GM13976 (cell line): ENCODE measurements at regions not wholly inside any gene's neighbourhood (a gene's known extent, or its start where the extent isn't known, plus 50 kb on each side); places are given as distances from the start of the nearest gene placed in this dataset.

Source experiments
- DNase-seq: peaks from one replicate; pipeline ENCODE4 v3.0.0; 2012; ENCODE audit warnings: low spot score
- in situ Hi-C: fragments of 300-500 bp; cut with MboI; formaldehyde crosslinking; loops from one replicate; pipeline ENCODE4 v1.12.0; 2022; ENCODE audit warnings: low sequenced_read_pairs, mixed read lengths, inconsistent platforms; ENCODE audit not compliant: unreplicated experiment
- TF ChIP-seq, protein P1 (sequence below): IDR thresholded peaks from 2 replicates; pipeline ENCODE4 v1.5.1; 2012; ENCODE audit warnings: borderline replicate concordance, mild to moderate bottlenecking; ENCODE audit not compliant: insufficient read depth; ENCODE audit errors: extremely low read depth, missing control alignments, control extremely low read depth

DNA sequence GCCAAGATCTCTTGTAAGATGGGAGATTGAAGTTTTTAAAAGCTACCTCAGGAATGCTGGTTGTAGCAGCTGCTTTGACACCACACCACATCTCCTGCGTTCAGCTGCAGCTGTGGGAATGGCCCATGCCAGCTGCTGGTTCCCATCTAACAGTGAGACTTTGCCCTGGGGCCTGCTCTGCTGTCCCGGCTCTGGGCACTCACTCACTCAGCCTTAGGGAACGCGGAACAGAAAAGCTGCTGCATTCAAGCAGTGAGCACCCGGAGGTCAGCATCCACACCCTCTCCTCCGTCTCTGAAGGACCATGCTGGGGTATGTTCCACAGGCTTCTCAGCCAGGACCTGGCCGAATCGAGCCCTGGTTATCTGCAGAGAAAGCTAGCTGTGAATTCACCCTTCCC lies 197.1 kb upstream of the CXCL12 start:
- no peak for DNase-seq
- in situ Hi-C loops, result no loop called here
- TF ChIP-seq, protein P1, sequence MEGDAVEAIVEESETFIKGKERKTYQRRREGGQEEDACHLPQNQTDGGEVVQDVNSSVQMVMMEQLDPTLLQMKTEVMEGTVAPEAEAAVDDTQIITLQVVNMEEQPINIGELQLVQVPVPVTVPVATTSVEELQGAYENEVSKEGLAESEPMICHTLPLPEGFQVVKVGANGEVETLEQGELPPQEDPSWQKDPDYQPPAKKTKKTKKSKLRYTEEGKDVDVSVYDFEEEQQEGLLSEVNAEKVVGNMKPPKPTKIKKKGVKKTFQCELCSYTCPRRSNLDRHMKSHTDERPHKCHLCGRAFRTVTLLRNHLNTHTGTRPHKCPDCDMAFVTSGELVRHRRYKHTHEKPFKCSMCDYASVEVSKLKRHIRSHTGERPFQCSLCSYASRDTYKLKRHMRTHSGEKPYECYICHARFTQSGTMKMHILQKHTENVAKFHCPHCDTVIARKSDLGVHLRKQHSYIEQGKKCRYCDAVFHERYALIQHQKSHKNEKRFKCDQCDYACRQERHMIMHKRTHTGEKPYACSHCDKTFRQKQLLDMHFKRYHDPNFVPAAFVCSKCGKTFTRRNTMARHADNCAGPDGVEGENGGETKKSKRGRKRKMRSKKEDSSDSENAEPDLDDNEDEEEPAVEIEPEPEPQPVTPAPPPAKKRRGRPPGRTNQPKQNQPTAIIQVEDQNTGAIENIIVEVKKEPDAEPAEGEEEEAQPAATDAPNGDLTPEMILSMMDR, result no peak

DNA sequence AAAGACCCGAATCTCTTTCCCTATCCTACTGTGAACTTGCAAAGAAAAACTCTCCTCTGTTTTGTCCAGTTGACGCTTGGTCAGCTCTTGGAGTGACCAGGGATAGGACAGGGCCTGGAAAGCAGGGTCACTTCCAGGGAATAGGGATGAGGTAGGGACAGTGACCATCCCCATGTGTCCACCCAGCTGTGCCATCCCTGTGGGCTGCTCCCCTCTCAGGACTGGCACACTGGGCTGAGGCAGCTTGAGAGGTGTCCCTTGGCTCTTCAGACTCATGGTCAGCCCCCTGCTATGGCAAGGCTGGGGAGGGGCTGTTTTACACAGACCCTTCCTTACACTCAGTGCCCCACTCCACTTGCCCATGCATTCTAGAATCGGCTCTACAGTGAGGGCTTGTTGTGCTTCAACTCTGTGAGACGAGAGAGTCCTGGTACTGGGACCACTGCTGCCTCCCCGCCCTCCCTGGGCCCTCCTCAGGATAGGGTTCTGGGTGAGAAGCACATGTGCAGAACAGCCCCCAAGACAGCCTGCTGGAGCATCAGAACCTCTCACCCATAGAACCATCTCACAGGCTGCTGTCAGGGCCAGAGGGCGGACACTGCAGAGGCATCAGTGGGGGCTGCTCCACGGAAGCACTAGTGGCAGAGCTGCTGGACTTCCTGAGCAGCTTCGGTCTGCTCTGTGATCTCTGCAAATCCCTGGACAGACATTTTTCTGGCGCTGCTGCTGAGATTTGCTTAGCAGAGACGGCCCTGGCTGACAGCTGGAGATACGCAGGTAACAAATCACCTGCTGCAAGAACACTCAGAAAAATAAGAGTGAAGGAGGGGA lies 202.8 kb upstream of the CXCL12 start:
- DNase-seq, result no peak
- TF ChIP-seq, protein P1, result no peak
- in situ Hi-C loops, result no loop called here

DNA sequence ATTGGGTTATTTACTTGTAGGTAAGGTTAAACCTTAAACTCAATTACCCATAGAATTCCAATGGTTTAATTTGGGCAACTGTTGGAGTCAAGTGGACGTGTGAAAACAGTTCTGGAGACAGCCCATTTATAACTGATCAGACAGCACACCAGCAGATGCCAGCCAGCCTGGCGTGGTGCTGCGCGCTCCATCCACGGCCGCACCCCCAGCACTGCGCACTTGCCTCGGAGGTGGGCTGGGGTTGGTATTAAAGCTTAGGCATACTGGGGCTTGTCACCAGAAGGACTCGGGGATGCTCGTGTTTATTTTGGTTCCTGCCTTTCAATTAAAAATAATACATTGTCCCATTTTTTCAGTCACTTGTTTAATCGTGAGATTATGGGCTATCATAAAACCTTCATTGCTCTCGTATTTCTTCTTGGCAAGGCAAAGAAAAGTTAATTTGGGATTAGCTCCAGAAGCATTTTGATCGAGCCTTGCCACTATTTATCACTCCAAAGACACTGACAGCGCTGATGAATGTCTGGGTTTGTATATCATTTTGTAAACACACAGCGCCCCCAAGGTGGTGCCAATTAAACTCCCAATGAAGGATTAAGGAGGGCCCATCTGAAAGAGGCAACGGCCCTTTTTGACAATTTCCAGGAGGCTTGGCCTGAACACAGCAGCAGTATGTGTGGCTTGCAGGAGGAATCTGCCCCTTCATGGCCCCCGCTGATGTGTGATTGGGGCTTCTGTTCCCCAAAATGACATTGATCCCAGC lies 204.5 kb upstream of the CXCL12 start:
- TF ChIP-seq, protein P1, result no peak
- no peak for DNase-seq
- in situ Hi-C loops, result no loop called here

DNA sequence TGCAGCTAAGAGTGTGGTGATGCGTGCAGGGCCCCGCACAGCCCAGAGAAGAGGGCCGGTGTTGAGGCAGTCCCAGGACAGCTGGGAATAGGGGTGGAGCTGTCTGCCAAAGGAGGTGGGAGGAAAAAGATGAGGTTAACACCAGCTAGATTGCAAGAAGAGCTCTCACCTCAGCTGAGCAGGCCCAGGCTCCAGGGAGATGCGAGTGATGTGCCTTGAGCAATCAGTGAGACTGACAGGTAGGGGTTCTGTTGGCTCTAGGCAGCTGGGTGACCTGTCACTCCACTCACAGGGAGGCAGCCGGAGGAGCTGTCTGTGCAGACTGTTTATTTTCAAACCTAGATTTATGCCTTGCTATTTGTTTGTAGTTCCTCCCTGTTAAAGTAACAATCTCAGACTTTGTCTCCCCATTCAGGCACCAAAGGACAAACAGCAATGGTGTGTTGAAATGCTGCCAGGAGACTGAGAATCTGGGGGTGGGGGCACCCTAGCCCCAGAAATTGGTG lies 205.1 kb upstream of the CXCL12 start:
- no peak for DNase-seq
- in situ Hi-C loops, result no loop called here
- TF ChIP-seq, protein P1, result no peak

DNA sequence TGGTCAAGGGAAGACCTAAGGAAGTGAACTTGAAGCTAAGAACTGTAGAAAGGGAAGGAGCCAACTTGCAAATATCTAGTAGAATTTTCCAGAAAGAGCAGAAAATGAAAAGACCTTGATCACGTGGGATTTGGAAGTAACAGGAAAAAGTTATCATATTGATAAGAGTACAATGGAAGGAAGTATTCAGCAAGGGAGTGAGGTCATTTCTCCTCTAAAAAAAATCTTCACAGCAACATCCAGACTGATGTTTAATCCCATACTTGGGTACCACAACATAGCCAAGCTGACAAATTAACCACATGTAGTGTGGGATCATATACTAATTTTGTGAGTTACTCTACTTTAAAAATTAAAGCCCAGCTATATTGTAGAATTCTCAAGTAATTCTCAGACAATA lies 207.0 kb upstream of the CXCL12 start:
- no peak for DNase-seq
- in situ Hi-C loops, result no loop called here
- TF ChIP-seq, protein P1, result no peak

DNA sequence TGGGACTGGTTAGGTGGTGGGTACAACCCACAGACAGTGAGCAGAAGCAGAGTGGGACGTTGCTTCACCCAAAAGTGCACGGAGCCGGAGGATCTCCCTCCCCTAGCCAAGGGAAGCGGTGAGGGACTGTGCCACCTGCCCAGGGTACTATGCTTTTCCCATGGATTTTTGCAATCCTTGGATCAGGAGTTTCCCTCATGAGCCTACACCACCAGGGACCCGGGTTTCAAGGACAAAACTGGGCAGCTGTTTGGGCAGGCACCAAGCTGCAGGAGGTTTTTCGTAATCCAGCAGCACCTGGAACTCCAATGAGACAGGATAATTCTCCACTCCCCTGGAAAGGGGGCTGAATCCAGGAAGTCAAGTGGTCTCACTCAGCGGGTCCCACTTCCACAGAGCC lies 209.1 kb upstream of the CXCL12 start:
- TF ChIP-seq, protein P1, result no peak
- in situ Hi-C loops, result no loop called here

More for the DNA sequence above, 209.1 kb upstream of the CXCL12 start:
- no peak for DNase-seq
